Tibial nerve (tissue), 4 donors: ENCODE measurements at regions not wholly inside any gene's neighbourhood (a gene's known extent, or its start where the extent isn't known, plus 50 kb on each side); places are given as distances from the start of the nearest gene placed in this dataset.

Experiments
- DNase-seq, 2 donors: peaks; one replicate each; pipeline ENCODE4 v3.0.0-alpha.2; 2019; ENCODE audit warnings: low spot score in 2 of 2
- H3K27ac ChIP-seq, 4 donors: fragments of 200-600 bp; sonication (generic) in 3 of 4; one replicate each; pipeline ENCODE4 v1.5.1; 2017 to 2019; ENCODE audit warnings: mild to moderate bottlenecking in 1 of 4
- H3K27me3 ChIP-seq, 2 donors: fragments of 200-600 bp; sonication (generic) in 1 of 2; one replicate each; pipeline versions ENCODE4 v1.5.1 to v1.6.0; 2017 to 2019
- H3K36me3 ChIP-seq, 3 donors: fragments of 200-600 bp; sonication (generic); one replicate each; pipeline ENCODE4 v1.5.1; 2018 to 2019
- H3K4me1 ChIP-seq, 4 donors: fragments of 200-600 bp; sonication (generic) in 3 of 4; one replicate each; pipeline ENCODE4 v1.5.1; 2017 to 2019
- H3K4me3 ChIP-seq, 4 donors: fragments of 200-600 bp; sonication (generic) in 3 of 4; one replicate each; pipeline ENCODE4 v1.5.1; 2017 to 2019; ENCODE audit warnings: mild to moderate bottlenecking in 1 of 4, moderate library complexity in 1 of 4
- H3K9me3 ChIP-seq, 4 donors: fragments of 200-600 bp; sonication (generic) in 3 of 4; one replicate each; pipeline ENCODE4 v1.5.1; 2017 to 2019
- CTCF ChIP-seq, 5 experiments: fragments of 200-600 bp in 3 of 5; fragments of 450-650 bp in 2 of 5; sonication (generic) in 3 of 5; IDR thresholded peaks; one replicate each; pipeline ENCODE4 v1.5.1; 2016 to 2019; ENCODE audit warnings: antibody characterized with exemption in 5 of 5, mild to moderate bottlenecking in 3 of 5, moderate library complexity in 2 of 5
- EP300 ChIP-seq, 2 donors: sonication (generic); formaldehyde crosslinking; IDR thresholded peaks; one replicate each; pipeline ENCODE4 v1.6.1; 2017; ENCODE audit warnings: antibody characterized with exemption in 2 of 2, mild to moderate bottlenecking in 1 of 2
- POLR2A ChIP-seq, 2 donors: fragments of 450-650 bp; IDR thresholded peaks; one replicate each; pipeline ENCODE4 v1.6.1; 2017; ENCODE audit warnings: antibody characterized with exemption in 2 of 2, mild to moderate bottlenecking in 2 of 2, moderate library complexity in 2 of 2
- WGBS, 2 donors: methylation state at CpG; one replicate each; pipeline ENCODE4 v1.1.5; 2018; 5-methylcytosine and 5-hydroxymethylcytosine counted together

GRCh38 chr6:165770397-165771082 is 107.5 kb upstream of the PDE10A start:
- no peaks in the 10 kb centered on the region for H3K36me3 ChIP-seq
- no peak overlapping the region for H3K4me3 ChIP-seq
- no peaks in the 10 kb centered on the region for H3K4me1 ChIP-seq
- no peaks in the 10 kb centered on the region for H3K9me3 ChIP-seq
- no peak overlapping the region for H3K27ac ChIP-seq
- TF ChIP-seq POLR2A (IDR thresholded peaks at IDR 0.05) (no peak), CTCF (IDR thresholded peaks at IDR 0.05) (no peak)
- WGBS, 2 donors, result 89% methylated on average over 14 of the region's 14 CpGs
- H3K27me3 ChIP-seq, result no peaks in the 10 kb centered on the region
- no peak for DNase-seq

GRCh38 chr6:165769884-165770283 is 106.8 kb upstream of the PDE10A start:
- H3K4me3 ChIP-seq, result no peak overlapping the region
- TF ChIP-seq CTCF (IDR thresholded peaks at IDR 0.05) (no peak), POLR2A (IDR thresholded peaks at IDR 0.05) (no peak), EP300 (IDR thresholded peaks at IDR 0.05) (no peak)
- 53 to 59% methylated on average over 3 of the region's 3 CpGs for WGBS, 2 donors

GRCh38 chr6:165769401-165769800 is 106.4 kb upstream of the PDE10A start:
- no peak for DNase-seq
- H3K27ac ChIP-seq, result no peak overlapping the region
- TF ChIP-seq POLR2A (IDR thresholded peaks at IDR 0.05) (no peak), CTCF (IDR thresholded peaks at IDR 0.05) (no peak), EP300 (IDR thresholded peaks at IDR 0.05) (no peak)
- H3K4me1 ChIP-seq, result no peaks in the 10 kb centered on the region
- H3K9me3 ChIP-seq, result no peaks in the 10 kb centered on the region
- H3K4me3 ChIP-seq, result no peak overlapping the region
- no peaks in the 10 kb centered on the region for H3K27me3 ChIP-seq
- no peaks in the 10 kb centered on the region for H3K36me3 ChIP-seq
- WGBS, 2 donors, result 59% methylated on average over 5 of the region's 5 CpGs

More at GRCh38 chr6:165769884-165770283, 106.8 kb upstream of the PDE10A start:
- no peaks in the 10 kb centered on the region for H3K4me1 ChIP-seq
- H3K27ac ChIP-seq, result no peak overlapping the region
- H3K36me3 ChIP-seq, result no peaks in the 10 kb centered on the region
- no peak for DNase-seq
- no peaks in the 10 kb centered on the region for H3K9me3 ChIP-seq
- no peaks in the 10 kb centered on the region for H3K27me3 ChIP-seq

- no peaks in the 10 kb centered on the region for H3K4me1 ChIP-seq
- WGBS, 2 donors, result 59 to 68% methylated on average over 1 of the region's 1 CpG
- no peak overlapping the region for H3K4me3 ChIP-seq
- H3K36me3 ChIP-seq, result no peaks in the 10 kb centered on the region
- TF ChIP-seq CTCF (IDR thresholded peaks at IDR 0.05) (no peak), EP300 (IDR thresholded peaks at IDR 0.05) (no peak), POLR2A (IDR thresholded peaks at IDR 0.05) (no peak)
- no peaks in the 10 kb centered on the region for H3K27me3 ChIP-seq
- no peaks in the 10 kb centered on the region for H3K9me3 ChIP-seq
- no peak for DNase-seq
- no peak overlapping the region for H3K27ac ChIP-seq
Observed at GRCh38 chr6:165768961-165769360, 105.9 kb upstream of the PDE10A start.

- Histone ChIP-seq H3K27ac (no peak overlapping the region), H3K9me3 (peaks cover 0 to under 1% (median 0%) of the 10 kb centered on the region in 4 donors), H3K27me3 (no peaks in the 10 kb centered on the region), H3K36me3 (no peaks in the 10 kb centered on the region), H3K4me1 (no peaks in the 10 kb centered on the region), H3K4me3 (no peak overlapping the region)
- no peak for TF ChIP-seq POLR2A (IDR thresholded peaks at IDR 0.05)
- TF ChIP-seq CTCF (IDR thresholded peaks at IDR 0.05), result no peak
- no peak for TF ChIP-seq EP300 (IDR thresholded peaks at IDR 0.05)
- WGBS, 2 donors, result 78 to 93% methylated on average over 3 of the region's 3 CpGs
- DNase-seq, result no peak
Observed at GRCh38 chr6:165767228-165767627, 104.2 kb upstream of the PDE10A start.
